Ovary (tissue), 7 donors: ENCODE measurements at regions not wholly inside any gene's neighbourhood (a gene's known extent, or its start where the extent isn't known, plus 50 kb on each side); places are given as distances from the start of the nearest gene placed in this dataset.

Experiments used
- DNase-seq, 5 donors: peaks; one replicate each; pipeline ENCODE4 v3.0.0-alpha.2; 2019 to 2020
- H3K27ac ChIP-seq, 2 donors: fragments of 200-600 bp; one replicate each; pipeline versions ENCODE4 v1.5.1 to v1.8.0; 2019 to 2022
- H3K27me3 ChIP-seq: fragments of 200-600 bp; one replicate; pipeline ENCODE4 v1.8.0; 2022
- H3K36me3 ChIP-seq: fragments of 200-600 bp; sonication (generic); one replicate; pipeline ENCODE4 v1.5.1; 2019
- H3K4me1 ChIP-seq: one replicate; pipeline ENCODE4 v1.8.1; 2013; ENCODE audit warnings: mild to moderate bottlenecking, moderate library complexity; ENCODE audit not compliant: insufficient read depth
- H3K4me3 ChIP-seq: fragments of 200-600 bp; sonication (generic); one replicate; pipeline ENCODE4 v1.5.1; 2017
- H3K9me3 ChIP-seq, 2 donors: fragments of 200-600 bp in 1 of 2; sonication (generic) in 1 of 2; one replicate each; pipeline versions ENCODE4 v1.5.1 to v1.8.1; 2013 to 2019; ENCODE audit warnings: mild to moderate bottlenecking in 1 of 2, moderate library complexity in 1 of 2
- EP300 ChIP-seq: sonication (generic); formaldehyde crosslinking; IDR thresholded peaks from one replicate; pipeline ENCODE4 v1.6.1; 2017; ENCODE audit warnings: antibody characterized with exemption
- POLR2A ChIP-seq: fragments of 450-650 bp; IDR thresholded peaks from one replicate; pipeline ENCODE4 v1.6.1; 2017; ENCODE audit warnings: antibody characterized with exemption, mild to moderate bottlenecking, moderate library complexity
- WGBS, 3 donors: extraction: QIAGEN DNeasy Blood & Tissue Kit in 1 of 3; methylation state at CpG; one replicate each; pipeline versions ENCODE4 v1.1.5 to v1.1.7; 2013 to 2017; 5-methylcytosine and 5-hydroxymethylcytosine counted together
- intact Hi-C, 4 donors: fragments of 100-400 bp; cut with DNase I; formaldehyde crosslinking; loops; one replicate each; pipeline versions ENCODE4 v1.11.0 to v1.15.1; 2022 to 2023
- TF ChIP-seq, protein P1 (sequence below), 3 donors: fragments of 450-650 bp in 2 of 3; fragments of 200-600 bp in 1 of 3; IDR thresholded peaks; one replicate each; pipeline versions ENCODE4 v1.5.1 to v1.8.0; 2016 to 2022; ENCODE audit warnings: antibody characterized with exemption in 3 of 3, mild to moderate bottlenecking in 1 of 3
- donor health status: DM: no; HTN: no; CAD: no; lungs with moderate emphysema.
- donor health status: DM: no; HTN: no; CAD: no.
- donor health status: Bipolar disorder and iron deficiency.
- donor health status: DM: no; HTN: no; CAD: no.
- donor health status: DM: yes; HTN: yes; CAD: no.

DNA sequence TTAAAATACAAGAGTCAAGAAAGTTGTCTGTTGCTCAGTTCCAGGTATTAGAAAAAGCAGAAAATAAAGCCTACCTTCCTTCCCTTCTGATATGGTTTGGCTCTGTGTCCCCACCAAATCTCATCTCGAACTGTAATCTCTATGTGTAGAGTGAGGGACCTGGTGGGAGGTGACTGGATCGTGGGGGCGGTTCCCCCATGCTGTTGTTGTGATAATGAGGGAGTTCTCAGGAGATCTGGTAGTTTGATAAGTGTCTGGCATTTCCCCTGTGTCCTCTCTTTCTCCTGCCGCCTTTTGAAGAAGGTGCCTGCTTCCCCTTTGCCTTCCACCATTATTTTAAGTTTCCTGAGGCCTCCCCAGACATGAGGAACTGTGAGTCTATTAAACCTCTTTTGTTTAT is 288.8 kb upstream of the LMCD1 start:
- Histone ChIP-seq H3K36me3 (no peaks in the 10 kb centered on the region), H3K27ac (no peak overlapping the region), H3K4me1 (no peaks in the 10 kb centered on the region), H3K4me3 (no peak overlapping the region), H3K27me3 (no peaks in the 10 kb centered on the region), H3K9me3 (no peaks in the 10 kb centered on the region)
- WGBS, 3 donors = 65 to 84% (median 74%) methylated on average over 4 of the region's 4 CpGs
- no peak for DNase-seq
- intact Hi-C loops = no loop called here
- TF ChIP-seq EP300 = no peak
- no peak for TF ChIP-seq POLR2A
- TF ChIP-seq, protein P1, sequence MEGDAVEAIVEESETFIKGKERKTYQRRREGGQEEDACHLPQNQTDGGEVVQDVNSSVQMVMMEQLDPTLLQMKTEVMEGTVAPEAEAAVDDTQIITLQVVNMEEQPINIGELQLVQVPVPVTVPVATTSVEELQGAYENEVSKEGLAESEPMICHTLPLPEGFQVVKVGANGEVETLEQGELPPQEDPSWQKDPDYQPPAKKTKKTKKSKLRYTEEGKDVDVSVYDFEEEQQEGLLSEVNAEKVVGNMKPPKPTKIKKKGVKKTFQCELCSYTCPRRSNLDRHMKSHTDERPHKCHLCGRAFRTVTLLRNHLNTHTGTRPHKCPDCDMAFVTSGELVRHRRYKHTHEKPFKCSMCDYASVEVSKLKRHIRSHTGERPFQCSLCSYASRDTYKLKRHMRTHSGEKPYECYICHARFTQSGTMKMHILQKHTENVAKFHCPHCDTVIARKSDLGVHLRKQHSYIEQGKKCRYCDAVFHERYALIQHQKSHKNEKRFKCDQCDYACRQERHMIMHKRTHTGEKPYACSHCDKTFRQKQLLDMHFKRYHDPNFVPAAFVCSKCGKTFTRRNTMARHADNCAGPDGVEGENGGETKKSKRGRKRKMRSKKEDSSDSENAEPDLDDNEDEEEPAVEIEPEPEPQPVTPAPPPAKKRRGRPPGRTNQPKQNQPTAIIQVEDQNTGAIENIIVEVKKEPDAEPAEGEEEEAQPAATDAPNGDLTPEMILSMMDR (IDR thresholded peaks at IDR 0.05) = no peak

DNA sequence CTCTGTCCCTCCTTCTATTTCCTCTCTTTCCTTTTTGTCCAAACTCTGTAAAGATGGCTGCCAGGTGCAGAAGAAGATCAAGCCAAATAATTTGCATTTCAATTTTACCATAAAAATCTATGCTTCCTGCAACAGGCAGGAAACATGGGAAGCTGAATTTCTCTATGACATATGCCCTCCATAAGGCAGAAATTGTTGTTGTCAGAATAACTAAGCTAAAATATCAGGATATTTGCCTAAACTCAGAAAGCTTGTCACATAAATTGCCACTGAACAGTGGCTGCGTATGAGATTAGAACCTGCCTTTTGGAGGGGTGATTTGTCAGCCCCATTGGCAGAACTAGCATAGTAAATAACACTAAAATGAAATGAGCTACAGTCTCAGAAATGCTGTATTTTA is 288.3 kb upstream of the LMCD1 start:
- Histone ChIP-seq H3K4me1 (no peaks in the 10 kb centered on the region), H3K36me3 (no peaks in the 10 kb centered on the region), H3K27ac (no peak overlapping the region), H3K27me3 (no peaks in the 10 kb centered on the region), H3K4me3 (no peak overlapping the region), H3K9me3 (no peaks in the 10 kb centered on the region)
- no peak for DNase-seq
- TF ChIP-seq, protein P1 (IDR thresholded peaks at IDR 0.05) = no peak
- no peak for TF ChIP-seq POLR2A
- TF ChIP-seq EP300 = no peak
- intact Hi-C loops = no loop called here
- 90 to 100% (median 97%) methylated on average over 1 of the region's 1 CpG for WGBS, 3 donors

DNA sequence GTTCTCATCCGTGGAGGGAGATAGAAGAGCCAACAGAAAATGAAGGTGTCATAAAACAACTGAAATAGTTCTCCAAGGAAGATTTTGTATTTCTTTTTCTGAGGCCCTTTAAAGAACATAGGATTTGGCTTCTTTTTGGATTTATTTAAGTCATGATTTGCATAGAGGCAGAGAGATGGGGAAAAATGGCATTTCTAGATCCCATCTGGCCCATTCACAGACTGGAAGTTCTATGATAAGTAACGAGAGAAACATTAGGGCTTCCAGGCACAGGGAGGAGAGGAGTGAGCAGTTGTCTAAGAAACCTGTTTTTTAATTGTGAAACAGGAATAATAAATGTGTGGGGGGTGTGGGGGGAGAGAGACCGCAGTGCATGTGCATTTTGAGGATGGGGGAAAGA is 285.8 kb upstream of the LMCD1 start:
- TF ChIP-seq POLR2A = no peak
- TF ChIP-seq EP300 = no peak
- TF ChIP-seq, protein P1 (IDR thresholded peaks at IDR 0.05) = no peak
- 57 to 69% (median 68%) methylated on average over 3 of the region's 3 CpGs for WGBS, 3 donors

DNA sequence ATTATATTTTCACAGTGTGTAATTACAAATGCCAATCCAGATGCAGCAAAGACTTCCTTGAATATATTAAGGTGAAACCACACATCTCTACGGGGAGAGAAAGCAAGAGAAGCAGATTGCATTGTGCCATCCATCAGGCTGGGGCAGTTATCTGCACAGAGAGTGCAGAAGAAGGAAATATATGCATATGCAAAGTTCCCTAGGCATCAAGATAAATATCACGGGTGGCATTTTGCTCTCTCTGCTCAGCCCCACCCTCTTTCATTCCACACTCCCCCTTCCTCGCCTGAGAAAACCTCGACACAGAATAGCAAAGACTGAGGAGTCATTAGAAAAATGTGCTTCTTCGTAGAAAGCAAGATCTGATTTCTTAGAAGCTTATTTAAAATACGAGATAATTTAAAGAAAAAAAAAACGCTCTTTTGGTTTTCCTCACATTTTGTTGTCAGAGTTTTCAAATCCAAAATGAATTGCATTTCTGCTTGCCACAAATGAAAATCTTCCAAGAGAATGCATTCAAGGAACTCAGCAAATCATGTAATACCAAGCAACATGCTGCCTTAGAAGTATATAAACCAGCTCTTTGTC is 283.2 kb upstream of the LMCD1 start:
- H3K4me1 ChIP-seq = no peaks in the 10 kb centered on the region
- H3K27me3 ChIP-seq = no peaks in the 10 kb centered on the region
- H3K36me3 ChIP-seq = no peaks in the 10 kb centered on the region
- H3K4me3 ChIP-seq = no peak overlapping the region
- H3K27ac ChIP-seq = no peak overlapping the region
- intact Hi-C loops = no loop called here
- no peak for TF ChIP-seq EP300
- TF ChIP-seq POLR2A = no peak
- TF ChIP-seq, protein P1 (IDR thresholded peaks at IDR 0.05) = no peak
- H3K9me3 ChIP-seq = no peaks in the 10 kb centered on the region
- WGBS, 3 donors = 69 to 79% (median 77%) methylated on average over 7 of the region's 7 CpGs
- no peak for DNase-seq

More for the DNA sequence above, 285.8 kb upstream of the LMCD1 start:
- no peak for DNase-seq
- Histone ChIP-seq H3K27me3 (no peaks in the 10 kb centered on the region), H3K27ac (no peak overlapping the region), H3K9me3 (no peaks in the 10 kb centered on the region), H3K4me3 (no peak overlapping the region), H3K4me1 (no peaks in the 10 kb centered on the region), H3K36me3 (no peaks in the 10 kb centered on the region)
- intact Hi-C loops = no loop called here
